Liver (tissue), 8 donors: ENCODE measurements at regions not wholly inside any gene's neighbourhood (a gene's known extent, or its start where the extent isn't known, plus 50 kb on each side); places are given as distances from the start of the nearest gene placed in this dataset.

Source experiments
- DNase-seq: peaks from one replicate; pipeline ENCODE4 v3.0.0-alpha.2; 2017; ENCODE audit warnings: low spot score
- H3K27ac ChIP-seq, 2 donors: one replicate each; pipeline ENCODE4 v1.7.0; 2013; ENCODE audit warnings: inconsistent platforms in 2 of 2, low read length in 2 of 2, control low read depth in 1 of 2, low read depth in 1 of 2, mild to moderate bottlenecking in 1 of 2
- H3K27me3 ChIP-seq, 4 donors: one replicate each; pipeline versions ENCODE4 v1.6.1 to v1.7.0; 2013; ENCODE audit warnings: low read length in 3 of 4, inconsistent platforms in 1 of 4, mild to moderate bottlenecking in 1 of 4, moderate library complexity in 1 of 4; ENCODE audit not compliant: control insufficient read depth in 4 of 4, insufficient read depth in 4 of 4
- H3K36me3 ChIP-seq, 4 donors: one replicate each; pipeline versions ENCODE4 v1.6.1 to v1.7.0; 2013; ENCODE audit warnings: low read length in 3 of 4, mild to moderate bottlenecking in 3 of 4, low read depth in 1 of 4, moderate library complexity in 1 of 4; ENCODE audit not compliant: control insufficient read depth in 4 of 4, insufficient read depth in 3 of 4
- H3K4me1 ChIP-seq, 4 donors: one replicate each; pipeline versions ENCODE4 v1.6.1 to v1.7.0; 2013; ENCODE audit warnings: low read length in 3 of 4, mild to moderate bottlenecking in 3 of 4, moderate library complexity in 1 of 4; ENCODE audit not compliant: control insufficient read depth in 4 of 4, insufficient read depth in 4 of 4
- H3K4me3 ChIP-seq, 3 donors: one replicate each; pipeline versions ENCODE4 v1.6.1 to v1.7.0; 2013; ENCODE audit warnings: low read length in 3 of 3, control low read depth in 1 of 3, low read depth in 1 of 3, mild to moderate bottlenecking in 1 of 3
- H3K9ac ChIP-seq, 2 donors: one replicate each; pipeline ENCODE4 v1.7.0; 2013; ENCODE audit warnings: low read length in 2 of 2, mild to moderate bottlenecking in 2 of 2, moderate library complexity in 2 of 2, control low read depth in 1 of 2, low read depth in 1 of 2
- H3K9me3 ChIP-seq, 4 donors: one replicate each; pipeline versions ENCODE4 v1.6.1 to v1.7.0; 2013; ENCODE audit warnings: low read length in 3 of 4; ENCODE audit not compliant: control insufficient read depth in 4 of 4
- ATF3 ChIP-seq: IDR thresholded peaks from 2 replicates; pipeline ENCODE4 v1.6.1; 2016; ENCODE audit warnings: antibody characterized with exemption
- CTCF ChIP-seq: fragments of 150-350 bp; IDR thresholded peaks from 2 replicates; pipeline ENCODE4 v1.5.1; 2017; ENCODE audit warnings: improper control_type of control experiment, low read depth, low read length; ENCODE audit not compliant: missing input control
- EGR1 ChIP-seq, 2 donors: IDR thresholded peaks; 2 replicates each; pipeline ENCODE4 v1.6.1; 2016 to 2018; ENCODE audit warnings: antibody characterized with exemption in 2 of 2, low read depth in 2 of 2
- FOXA1 ChIP-seq: IDR thresholded peaks from 2 replicates; pipeline ENCODE4 v1.6.1; 2016; ENCODE audit warnings: antibody characterized with exemption
- FOXA2 ChIP-seq: IDR thresholded peaks from 2 replicates; pipeline ENCODE4 v1.6.1; 2016; ENCODE audit warnings: antibody characterized with exemption
- GABPA ChIP-seq, 2 donors: IDR thresholded peaks in 1 of 2; conservative IDR thresholded peaks in 1 of 2; 2 replicates each; pipeline ENCODE4 v1.6.1; 2016; ENCODE audit warnings: antibody characterized with exemption in 2 of 2, mild to moderate bottlenecking in 1 of 2, moderate library complexity in 1 of 2
- HNF4A ChIP-seq, 2 donors: conservative IDR thresholded peaks; 2 replicates each; pipeline ENCODE4 v1.6.1; 2016; ENCODE audit warnings: antibody characterized with exemption in 2 of 2, mild to moderate bottlenecking in 2 of 2
- JUND ChIP-seq, 2 donors: IDR thresholded peaks; 2 replicates each; pipeline ENCODE4 v1.6.1; 2016; ENCODE audit warnings: antibody characterized with exemption in 2 of 2
- MAX ChIP-seq: IDR thresholded peaks from 2 replicates; pipeline ENCODE4 v1.6.1; 2016; ENCODE audit warnings: antibody characterized with exemption
- REST ChIP-seq: IDR thresholded peaks from 2 replicates; pipeline ENCODE4 v1.6.1; 2016; ENCODE audit warnings: antibody characterized with exemption, mild to moderate bottlenecking
- RXRA ChIP-seq, 2 donors: IDR thresholded peaks; 2 replicates each; pipeline ENCODE4 v1.6.1; 2017 to 2018; ENCODE audit warnings: antibody characterized with exemption in 2 of 2, mild to moderate bottlenecking in 1 of 2
- SP1 ChIP-seq: IDR thresholded peaks from 2 replicates; pipeline ENCODE4 v1.6.1; 2018; ENCODE audit warnings: antibody characterized with exemption, mild to moderate bottlenecking
- TAF1 ChIP-seq: conservative IDR thresholded peaks from 2 replicates; pipeline ENCODE4 v1.6.1; 2016; ENCODE audit warnings: antibody characterized with exemption, mild to moderate bottlenecking
- YY1 ChIP-seq: IDR thresholded peaks from 2 replicates; pipeline ENCODE4 v1.6.1; 2016; ENCODE audit warnings: antibody characterized with exemption, mild to moderate bottlenecking
- ZBTB33 ChIP-seq: IDR thresholded peaks from 2 replicates; pipeline ENCODE4 v1.6.1; 2016; ENCODE audit warnings: antibody characterized with exemption
- WGBS: extraction: QIAGEN DNeasy Blood & Tissue Kit; methylation state at CpG from one replicate; pipeline ENCODE4 v1.1.7; 2013; 5-methylcytosine and 5-hydroxymethylcytosine counted together
- donor health status: healthy.
- donor health status: healthy.
- donor health status: healthy.
- donor health status: healthy.
- donor health status: healthy.

GRCh38 chr11:71352748-71353147, 95.4 kb downstream of the DHCR7 start:
- WGBS: 70% methylated on average over 6 of the region's 6 CpGs
- no peak for DNase-seq
- Histone ChIP-seq H3K27me3 (no peaks in the 10 kb centered on the region), H3K4me3 (no peak overlapping the region), H3K36me3 (no peaks in the 10 kb centered on the region), H3K4me1 (no peaks in the 10 kb centered on the region), H3K27ac (no peak overlapping the region), H3K9me3 (no peaks in the 10 kb centered on the region), H3K9ac (no peak overlapping the region)
- TF ChIP-seq MAX (no peak), ATF3 (no peak), HNF4A (conservative IDR thresholded peaks at IDR 0.05) (no peak), EGR1 (IDR thresholded peaks at IDR 0.05; ENCODE audit: low read depth in 2 of 2) (no peak), GABPA (IDR thresholded peaks at IDR 0.05 in 1 of 2, conservative IDR thresholded peaks at IDR 0.05 in 1 of 2) (no peak), ZBTB33 (no peak), TAF1 (no peak), FOXA1 (no peak), JUND (IDR thresholded peaks at IDR 0.05) (no peak), CTCF (no peak), FOXA2 (no peak), SP1 (no peak), YY1 (no peak), RXRA (IDR thresholded peaks at IDR 0.05) (no peak), REST (no peak)

GRCh38 chr11:71352226-71352625, 96.0 kb downstream of the DHCR7 start:
- Histone ChIP-seq H3K27ac (no peak overlapping the region), H3K27me3 (no peaks in the 10 kb centered on the region), H3K4me3 (no peak overlapping the region), H3K9ac (no peak overlapping the region), H3K9me3 (no peaks in the 10 kb centered on the region), H3K36me3 (no peaks in the 10 kb centered on the region), H3K4me1 (no peaks in the 10 kb centered on the region)
- TF ChIP-seq MAX (no peak), GABPA (IDR thresholded peaks at IDR 0.05 in 1 of 2, conservative IDR thresholded peaks at IDR 0.05 in 1 of 2) (no peak), ATF3 (no peak), EGR1 (IDR thresholded peaks at IDR 0.05; ENCODE audit: low read depth in 2 of 2) (no peak)
- WGBS: 91% methylated on average over 8 of the region's 8 CpGs
- DNase-seq: no peak
